Thoracic aorta (tissue), 2 donors: ENCODE measurements at regions not wholly inside any gene's neighbourhood (a gene's known extent, or its start where the extent isn't known, plus 50 kb on each side); places are given as distances from the start of the nearest gene placed in this dataset.

Experiments used
- ATAC-seq: fragments of 150-250 bp; one replicate; pipeline ENCODE4 v1.8.0; 2017; ENCODE audit warnings: low read depth; ENCODE audit not compliant: insufficient number of reproducible peaks, low FRiP score
- DNase-seq: peaks from one replicate; pipeline ENCODE4 v3.0.0-alpha.2; 2020; ENCODE audit warnings: low spot score
- H3K27ac ChIP-seq, 2 donors: fragments of 200-600 bp; sonication (generic); 1 replicate in 1 of 2; 2 replicates in 1 of 2; pipeline ENCODE4 v1.5.1; 2016; ENCODE audit warnings: mild to moderate bottlenecking in 2 of 2, moderate library complexity in 2 of 2
- H3K27me3 ChIP-seq: fragments of 200-600 bp; sonication (generic); replicated peaks from 2 replicates; pipeline ENCODE4 v1.6.0; 2016; ENCODE audit warnings: mild to moderate bottlenecking; ENCODE audit not compliant: insufficient read depth
- H3K36me3 ChIP-seq: fragments of 200-600 bp; sonication (generic); one replicate; pipeline ENCODE4 v1.5.1; 2016
- H3K4me1 ChIP-seq, 2 donors: fragments of 200-600 bp; sonication (generic); 1 replicate in 1 of 2; 2 replicates in 1 of 2; pipeline versions ENCODE4 v1.5.1 to v1.6.0; 2016; ENCODE audit warnings: low read depth in 2 of 2, mild to moderate bottlenecking in 1 of 2; ENCODE audit not compliant: control insufficient read depth in 1 of 2
- H3K4me3 ChIP-seq: fragments of 200-600 bp; sonication (generic); 2 replicates; pipeline ENCODE4 v1.5.1; 2016; ENCODE audit warnings: mild to moderate bottlenecking
- H3K9me3 ChIP-seq: fragments of 200-600 bp; sonication (generic); 2 replicates; pipeline ENCODE4 v1.5.1; 2016
- CTCF ChIP-seq: fragments of 200-600 bp; sonication (generic); IDR thresholded peaks from one replicate; pipeline ENCODE4 v1.5.1; 2019; ENCODE audit warnings: antibody characterized with exemption

GRCh38 chr1:60141743-60142142 is 68.2 kb upstream of the C1orf87 start:
- Histone ChIP-seq H3K27me3 (no peaks in the 10 kb centered on the region), H3K36me3 (no peaks in the 10 kb centered on the region), H3K27ac (no peak overlapping the region), H3K9me3 (no peaks in the 10 kb centered on the region), H3K4me3 (no peak overlapping the region), H3K4me1 (no peaks in the 10 kb centered on the region)
- DNase-seq (no peak), ATAC-seq (no peak)
- TF ChIP-seq CTCF: no peak

DNA sequence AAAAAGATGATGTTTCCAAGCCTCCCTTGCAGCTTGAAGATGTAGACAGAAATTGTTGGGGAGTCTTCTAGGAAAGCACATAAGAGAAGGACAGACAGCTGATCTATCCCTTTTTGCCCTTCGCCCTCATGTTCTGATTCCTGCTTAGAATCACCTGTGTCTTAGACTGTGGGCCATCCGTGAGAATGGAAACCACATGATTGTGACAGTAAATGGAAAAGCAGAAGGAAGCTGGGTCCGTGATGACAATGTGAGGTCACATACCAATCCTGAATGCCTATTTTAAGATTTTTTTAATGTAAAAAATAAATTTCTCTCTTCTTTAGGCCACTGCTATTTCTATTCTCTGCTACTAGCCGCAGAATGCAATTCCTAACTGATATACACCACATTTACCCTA is 67.7 kb upstream of the C1orf87 start:
- no peaks in the 10 kb centered on the region for H3K36me3 ChIP-seq
- TF ChIP-seq CTCF: no peak
- ATAC-seq (no peak), DNase-seq (no peak)
- no peaks in the 10 kb centered on the region for H3K27me3 ChIP-seq
- no peaks in the 10 kb centered on the region for H3K9me3 ChIP-seq
- no peaks in the 10 kb centered on the region for H3K4me1 ChIP-seq
- H3K4me3 ChIP-seq: no peak overlapping the region
- H3K27ac ChIP-seq: no peak overlapping the region

DNA sequence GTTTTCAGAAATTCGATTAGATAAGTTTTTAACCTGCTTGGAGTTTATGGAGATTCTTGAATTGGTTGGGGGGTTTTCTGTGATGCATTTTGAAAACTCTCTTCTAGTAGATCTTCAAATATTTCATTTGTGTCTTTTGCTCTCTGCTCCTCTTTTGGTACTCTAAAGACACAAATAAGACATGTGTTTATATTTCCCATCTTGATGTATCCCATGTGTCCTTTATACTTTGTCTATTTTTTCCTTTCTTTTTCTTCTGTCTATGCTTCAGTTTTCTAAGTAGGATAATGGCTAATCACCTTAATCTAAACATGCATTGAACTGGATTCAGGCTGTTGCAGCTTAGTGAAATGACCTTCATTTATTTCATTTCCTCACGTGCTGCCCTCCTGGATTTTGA is 63.8 kb upstream of the C1orf87 start:
- no peak overlapping the region for H3K4me3 ChIP-seq
- H3K27me3 ChIP-seq: no peaks in the 10 kb centered on the region
- no peaks in the 10 kb centered on the region for H3K36me3 ChIP-seq
- H3K27ac ChIP-seq: no peak overlapping the region
- no peaks in the 10 kb centered on the region for H3K9me3 ChIP-seq
- peaks cover 8 to 16% of the 10 kb centered on the region in 2 donors for H3K4me1 ChIP-seq
- TF ChIP-seq CTCF: no peak
- no peak for DNase-seq
- no peak for ATAC-seq

GRCh38 chr1:60136395-60136794 is 62.8 kb upstream of the C1orf87 start:
- Histone ChIP-seq H3K36me3 (no peaks in the 10 kb centered on the region), H3K27me3 (no peaks in the 10 kb centered on the region), H3K4me3 (no peak overlapping the region), H3K9me3 (no peaks in the 10 kb centered on the region), H3K4me1 (peaks cover 8 to 16% of the 10 kb centered on the region in 2 donors), H3K27ac (no peak overlapping the region)
- ATAC-seq: no peak
- no peak for DNase-seq
- no peak for TF ChIP-seq CTCF

DNA sequence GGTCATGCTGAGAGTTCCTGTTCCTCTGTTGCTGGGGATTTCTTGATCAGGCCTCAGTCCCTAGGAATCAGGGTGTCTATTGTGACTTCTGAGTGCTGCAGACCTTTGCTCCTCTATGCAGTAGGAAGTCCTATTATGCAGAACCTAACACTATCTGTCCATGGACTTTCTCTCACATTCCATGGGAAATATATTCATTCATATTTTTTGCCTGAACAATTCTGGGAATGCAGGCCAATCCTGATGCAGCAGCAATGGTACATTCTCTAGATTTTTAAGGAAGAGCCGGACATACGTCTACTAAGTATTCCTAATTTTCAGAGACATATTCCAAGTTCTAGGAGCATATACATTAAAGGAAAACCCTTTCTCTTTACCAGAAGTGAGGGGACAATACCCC is 61.1 kb upstream of the C1orf87 start:
- Histone ChIP-seq H3K27me3 (no peaks in the 10 kb centered on the region), H3K36me3 (no peaks in the 10 kb centered on the region), H3K27ac (peak overlapping the region in 1 of 2 donors; percentile 4), H3K4me1 (peaks cover 13 to 28% of the 10 kb centered on the region in 2 donors), H3K4me3 (no peak overlapping the region), H3K9me3 (no peaks in the 10 kb centered on the region)
- TF ChIP-seq CTCF: no peak
- ATAC-seq (no peak), DNase-seq (no peak)
